Thyroid gland (tissue), 4 donors: ENCODE measurements at regions not wholly inside any gene's neighbourhood (a gene's known extent, or its start where the extent isn't known, plus 50 kb on each side); places are given as distances from the start of the nearest gene placed in this dataset.

Experiments
- CTCF ChIP-seq, 6 experiments: fragments of 200-600 bp in 3 of 6; fragments of 450-650 bp in 3 of 6; sonication (generic) in 3 of 6; IDR thresholded peaks; one replicate each; pipeline ENCODE4 v1.5.1; 2016 to 2019; ENCODE audit warnings: antibody characterized with exemption in 6 of 6, mild to moderate bottlenecking in 2 of 6, inconsistent platforms in 1 of 6, moderate library complexity in 1 of 6
- POLR2A ChIP-seq, 2 donors: fragments of 450-650 bp; IDR thresholded peaks; one replicate each; pipeline ENCODE4 v1.6.1; 2017; ENCODE audit warnings: antibody characterized with exemption in 2 of 2, mild to moderate bottlenecking in 2 of 2, moderate library complexity in 1 of 2

GRCh38 chr17:79404136-79404911, 206.5 kb downstream of the RBFOX3 start:
- no peak for TF ChIP-seq CTCF (IDR thresholded peaks at IDR 0.05)
- TF ChIP-seq POLR2A (IDR thresholded peaks at IDR 0.05): no peak
